Adrenal gland (tissue), 5 donors: ENCODE measurements at regions not wholly inside any gene's neighbourhood (a gene's known extent, or its start where the extent isn't known, plus 50 kb on each side); places are given as distances from the start of the nearest gene placed in this dataset.

Source experiments
- CTCF ChIP-seq, 6 experiments: fragments of 450-650 bp in 4 of 6; fragments of 200-600 bp in 2 of 6; sonication (generic) in 1 of 6; IDR thresholded peaks; 1 replicate in 5 of 6; 2 replicates in 1 of 6; pipeline versions ENCODE4 v1.5.1 to v1.8.0; 2016 to 2021; ENCODE audit warnings: antibody characterized with exemption in 6 of 6, mild to moderate bottlenecking in 2 of 6, moderate library complexity in 1 of 6
- POLR2A ChIP-seq, 2 donors: fragments of 450-650 bp; IDR thresholded peaks; one replicate each; pipeline ENCODE4 v1.6.1; 2017; ENCODE audit warnings: antibody characterized with exemption in 2 of 2, mild to moderate bottlenecking in 2 of 2, moderate library complexity in 1 of 2
- donor health status: DM: no; HTN: no; CAD: no.

GRCh38 chr5:21221616-21222015 lies 1233.6 kb upstream of the CDH18 start:
- no peak for TF ChIP-seq CTCF (IDR thresholded peaks at IDR 0.05)
- TF ChIP-seq POLR2A (IDR thresholded peaks at IDR 0.05) = no peak
